ENCODE measurements at regions not wholly inside any gene's neighbourhood (a gene's known extent, or its start where the extent isn't known, plus 50 kb on each side); places are given as distances from the start of the nearest gene placed in this dataset.

GRCh38 chr10:27451054-27451453 is 53.0 kb upstream of the RAB18 start:
- DNase-seq, result no peak
- intact Hi-C loops (cut with DNase I), result no loop called here

GRCh38 chr10:27450225-27450624 is 53.9 kb upstream of the RAB18 start:
- intact Hi-C loops (cut with DNase I), result no loop called here
- no peak for DNase-seq

GRCh38 chr10:27449571-27449970 is 54.5 kb upstream of the RAB18 start:
- intact Hi-C loops (cut with DNase I), result loop anchor here (10.0 kb wide), 1 partner anchor 735 kb away; no protein-coding TSS in a partner anchor
- no peak for DNase-seq

GRCh38 chr10:27448921-27449320 is 55.2 kb upstream of the RAB18 start:
- intact Hi-C loops (cut with DNase I), result loop anchor here (10.0 kb wide), 1 partner anchor 736 kb away; no protein-coding TSS in a partner anchor
- no peak for DNase-seq

- intact Hi-C loops (cut with DNase I), result loop anchor here (10.0 kb wide), 1 partner anchor 737 kb away; no protein-coding TSS in a partner anchor
- no peak for DNase-seq
Measured at GRCh38 chr10:27447540-27447939, 56.6 kb upstream of the RAB18 start.

- no peak for DNase-seq
- intact Hi-C loops (cut with DNase I), result loop anchor here (10.0 kb wide), 1 partner anchor 738 kb away; no protein-coding TSS in a partner anchor
Measured at GRCh38 chr10:27446091-27446918, 57.8 kb upstream of the RAB18 start.

GRCh38 chr10:27445070-27445469 is 59.0 kb upstream of the RAB18 start:
- intact Hi-C loops (cut with DNase I), result loop anchor here (10.0 kb wide), 1 partner anchor 740 kb away; no protein-coding TSS in a partner anchor
- DNase-seq, result no peak

- DNase-seq, result no peak
- intact Hi-C loops (cut with DNase I), result loop anchor here (10.0 kb wide), 1 partner anchor 744 kb away; no protein-coding TSS in a partner anchor
Measured at GRCh38 chr10:27440478-27440877, 63.6 kb upstream of the RAB18 start.

- intact Hi-C loops (cut with DNase I), result loop anchor here (10.0 kb wide), 1 partner anchor 745 kb away; no protein-coding TSS in a partner anchor
- DNase-seq, result no peak
Measured at GRCh38 chr10:27440021-27440420, 64.1 kb upstream of the RAB18 start.

GRCh38 chr10:27439101-27439500 is 65.0 kb upstream of the RAB18 start:
- intact Hi-C loops (cut with DNase I), result no loop called here
- DNase-seq, result no peak

- intact Hi-C loops (cut with DNase I), result no loop called here
- no peak for DNase-seq
Measured at GRCh38 chr10:27437775-27438174, 66.3 kb upstream of the RAB18 start.

- no peak for DNase-seq
- intact Hi-C loops (cut with DNase I), result no loop called here
Measured at GRCh38 chr10:27436710-27437109, 67.4 kb upstream of the RAB18 start.

GRCh38 chr10:27433976-27434375 is 70.1 kb upstream of the RAB18 start:
- intact Hi-C loops (cut with DNase I), result no loop called here
- DNase-seq, result no peak

GRCh38 chr10:27426948-27427467 is 77.1 kb upstream of the RAB18 start:
- intact Hi-C loops (cut with DNase I), result no loop called here
- DNase-seq, result no peak

- intact Hi-C loops (cut with DNase I), result no loop called here
- DNase-seq, result no peak
Measured at GRCh38 chr10:27413831-27414348, 90.2 kb upstream of the RAB18 start.

GRCh38 chr10:27413387-27413786 is 90.7 kb upstream of the RAB18 start:
- DNase-seq, result no peak
- intact Hi-C loops (cut with DNase I), result no loop called here

- DNase-seq, result no peak
- intact Hi-C loops (cut with DNase I), result no loop called here
Measured at GRCh38 chr10:27410153-27410552, 94.0 kb upstream of the RAB18 start.

GRCh38 chr10:27407271-27407670 is 96.8 kb upstream of the RAB18 start:
- intact Hi-C loops (cut with DNase I), result no loop called here

GRCh38 chr10:27399871-27400270 is 104.2 kb upstream of the RAB18 start:
- DNase-seq, result no peak
- intact Hi-C loops (cut with DNase I), result no loop called here

More at GRCh38 chr10:27407271-27407670, 96.8 kb upstream of the RAB18 start:
- DNase-seq, result no peak

- DNase-seq, result no peak
- intact Hi-C loops (cut with DNase I), result no loop called here
Measured at GRCh38 chr10:27393961-27394360, 110.1 kb upstream of the RAB18 start.
